ENCODE measurements at regions not wholly inside any gene's neighbourhood (a gene's known extent, or its start where the extent isn't known, plus 50 kb on each side); places are given as distances from the start of the nearest gene placed in this dataset.

GRCh38 chr3:176068750-176069149, 1128.5 kb downstream of the TBL1XR1 start:
- Histone ChIP-seq H3K4me3 (replicated peaks; ENCODE audit: low read depth, low read length) (no peak overlapping the region), H3K27me3 (replicated peaks; ENCODE audit: control insufficient read depth, insufficient read depth, low read length) (no peaks in the 10 kb centered on the region), H3K36me3 (ENCODE audit: control insufficient read depth, insufficient read depth, low read length) (no peaks in the 10 kb centered on the region)
- no peak for DNase-seq (ENCODE audit: extremely low read depth, insufficient read length)
- TF ChIP-seq CTCF (IDR thresholded peaks at IDR 0.05; ENCODE audit: insufficient read depth, low read length, poor library complexity, severe bottlenecking): no peak

- no peak for DNase-seq (ENCODE audit: extremely low read depth, insufficient read length)
- no peak for TF ChIP-seq CTCF (IDR thresholded peaks at IDR 0.05; ENCODE audit: insufficient read depth, low read length, poor library complexity, severe bottlenecking)
- no peaks in the 10 kb centered on the region for H3K36me3 ChIP-seq (ENCODE audit: control insufficient read depth, insufficient read depth, low read length)
- H3K4me3 ChIP-seq (replicated peaks; ENCODE audit: low read depth, low read length): no peak overlapping the region
- no peaks in the 10 kb centered on the region for H3K27me3 ChIP-seq (replicated peaks; ENCODE audit: control insufficient read depth, insufficient read depth, low read length)
Measured at GRCh38 chr3:176058856-176059255, 1138.4 kb downstream of the TBL1XR1 start.

- TF ChIP-seq CTCF (IDR thresholded peaks at IDR 0.05; ENCODE audit: insufficient read depth, low read length, poor library complexity, severe bottlenecking): no peak
- Histone ChIP-seq H3K4me3 (replicated peaks; ENCODE audit: low read depth, low read length) (no peak overlapping the region), H3K36me3 (ENCODE audit: control insufficient read depth, insufficient read depth, low read length) (no peaks in the 10 kb centered on the region), H3K27me3 (replicated peaks; ENCODE audit: control insufficient read depth, insufficient read depth, low read length) (no peaks in the 10 kb centered on the region)
- DNase-seq (ENCODE audit: extremely low read depth, insufficient read length): no peak
Measured at GRCh38 chr3:176055836-176056235, 1141.4 kb downstream of the TBL1XR1 start.

GRCh38 chr3:176051766-176052165, 1145.5 kb downstream of the TBL1XR1 start:
- no peaks in the 10 kb centered on the region for H3K36me3 ChIP-seq (ENCODE audit: control insufficient read depth, insufficient read depth, low read length)
- DNase-seq (ENCODE audit: extremely low read depth, insufficient read length): no peak
- H3K4me3 ChIP-seq (replicated peaks; ENCODE audit: low read depth, low read length): no peak overlapping the region
- no peak for TF ChIP-seq CTCF (IDR thresholded peaks at IDR 0.05; ENCODE audit: insufficient read depth, low read length, poor library complexity, severe bottlenecking)
- H3K27me3 ChIP-seq (replicated peaks; ENCODE audit: control insufficient read depth, insufficient read depth, low read length): no peaks in the 10 kb centered on the region

- DNase-seq (ENCODE audit: extremely low read depth, insufficient read length): no peak
- Histone ChIP-seq H3K36me3 (ENCODE audit: control insufficient read depth, insufficient read depth, low read length) (no peaks in the 10 kb centered on the region), H3K4me3 (replicated peaks; ENCODE audit: low read depth, low read length) (no peak overlapping the region), H3K27me3 (replicated peaks; ENCODE audit: control insufficient read depth, insufficient read depth, low read length) (no peaks in the 10 kb centered on the region)
- no peak for TF ChIP-seq CTCF (IDR thresholded peaks at IDR 0.05; ENCODE audit: insufficient read depth, low read length, poor library complexity, severe bottlenecking)
Measured at GRCh38 chr3:176046703-176047102, 1150.6 kb downstream of the TBL1XR1 start.

- Histone ChIP-seq H3K4me3 (replicated peaks; ENCODE audit: low read depth, low read length) (no peak overlapping the region), H3K27me3 (replicated peaks; ENCODE audit: control insufficient read depth, insufficient read depth, low read length) (no peaks in the 10 kb centered on the region), H3K36me3 (ENCODE audit: control insufficient read depth, insufficient read depth, low read length) (no peaks in the 10 kb centered on the region)
- no peak for DNase-seq (ENCODE audit: extremely low read depth, insufficient read length)
- TF ChIP-seq CTCF (IDR thresholded peaks at IDR 0.05; ENCODE audit: insufficient read depth, low read length, poor library complexity, severe bottlenecking): no peak
Measured at GRCh38 chr3:176041812-176042211, 1155.5 kb downstream of the TBL1XR1 start.
